GM12878 (cell line): ENCODE measurements at regions not wholly inside any gene's neighbourhood (a gene's known extent, or its start where the extent isn't known, plus 50 kb on each side); places are given as distances from the start of the nearest gene placed in this dataset.

Source experiments
- ATAC-seq: fragments of 200-7000 bp; cut with Tn5 transposase; 3 replicates; pipeline ENCODE4 v1.9.1; 2020; ENCODE audit warnings: mild to moderate bottlenecking, moderate library complexity
- BruUV-seq: library from RNA; stranded (reverse); fragments of 400-500 nt; replicated peaks from 2 replicates; lab custom pipeline; 2021; lab: Mats Ljungman, UMichigan
- CTCF ChIA-PET: fragments of 300-600 bp; sonication (Branson Sonifier 250); formaldehyde crosslinking; extraction: SDS; loops from one replicate; lab custom pipeline; 2021; ENCODE audit warnings: inconsistent platforms; lab: Yijun Ruan, JAX
- POLR2A ChIA-PET: fragments of 350-600 bp; formaldehyde crosslinking; extraction: SDS; loops from one replicate; lab custom pipeline; 2021; ENCODE audit warnings: inconsistent platforms; lab: Charles Lee
- RAD21 ChIA-PET: fragments of 300-600 bp; sonication (Branson Sonifier 250); formaldehyde crosslinking; loops from one replicate; lab custom pipeline; 2023; ENCODE audit warnings: antibody characterized with exemption; ENCODE audit not compliant: unreplicated experiment; lab: Charles Lee
- SMC1A ChIA-PET: fragments of 300-600 bp; sonication (Branson Sonifier 250); formaldehyde crosslinking; loops from one replicate; lab custom pipeline; 2023; ENCODE audit not compliant: unreplicated experiment, uncharacterized antibody; lab: Charles Lee
- DNase-seq: peaks from one replicate; pipeline ENCODE4 v3.0.0-alpha.2; 2011; ENCODE audit warnings: low read depth, low spot score
- FAIRE-seq: peaks from 3 replicates; lab custom pipeline; 2011; peaks lifted over from hg19 to GRCh38; lab: Jason Lieb, UNC
- H2AFZ ChIP-seq: 2 replicates; pipeline ENCODE4 v1.6.0; 2011; ENCODE audit warnings: low read depth, low read length, control low read depth; ENCODE audit not compliant: control insufficient read depth
- H3K27ac ChIP-seq: 2 replicates; pipeline ENCODE4 v1.5.1; 2011; ENCODE audit warnings: control low read depth; ENCODE audit not compliant: control insufficient read depth, insufficient read depth
- H3K27me3 ChIP-seq, 2 experiments: replicated peaks in 1 of 2; 2 replicates each; pipeline versions ENCODE4 v1.6.0 to v1.6.1; 2011; ENCODE audit warnings: low read length in 1 of 2; ENCODE audit not compliant: control insufficient read depth in 2 of 2, insufficient read depth in 2 of 2
- H3K36me3 ChIP-seq, 2 experiments: 2 replicates each; pipeline ENCODE4 v1.5.1; 2011; ENCODE audit warnings: low read length in 1 of 2; ENCODE audit not compliant: control insufficient read depth in 2 of 2, insufficient read depth in 2 of 2
- H3K4me1 ChIP-seq: 2 replicates; pipeline ENCODE4 v1.6.1; 2011; ENCODE audit warnings: mild to moderate bottlenecking, low read length, moderate library complexity, mixed read lengths; ENCODE audit not compliant: control insufficient read depth, insufficient read depth
- H3K4me2 ChIP-seq: 2 replicates; pipeline ENCODE4 v1.6.0; 2011; ENCODE audit warnings: control low read depth; ENCODE audit not compliant: control insufficient read depth, insufficient read depth
- H3K4me3 ChIP-seq: fragments of 200-600 bp; sonication (generic); 2 replicates; pipeline ENCODE4 v1.5.1; 2016
- H3K79me2 ChIP-seq: 2 replicates; pipeline ENCODE4 v1.6.0; 2011; ENCODE audit warnings: low read length; ENCODE audit not compliant: control insufficient read depth, insufficient read depth
- H3K9ac ChIP-seq: 2 replicates; pipeline ENCODE4 v1.8.0; 2011; ENCODE audit warnings: low read length, control low read depth, mixed read lengths; ENCODE audit not compliant: control insufficient read depth, insufficient read depth
- H3K9me3 ChIP-seq: replicated peaks from 3 replicates; pipeline ENCODE4 v1.5.1; 2011; ENCODE audit warnings: mild to moderate bottlenecking, low read length; ENCODE audit not compliant: control insufficient read depth, insufficient read depth
- H4K20me1 ChIP-seq: 2 replicates; pipeline ENCODE4 v1.6.0; 2011; ENCODE audit not compliant: control insufficient read depth, insufficient read depth
- BHLHE40 ChIP-seq, 2 experiments: fragments of 450-650 bp in 1 of 2; IDR thresholded peaks; 2 replicates each; pipeline ENCODE4 v1.6.1; 2011 to 2017; ENCODE audit warnings: low read depth in 2 of 2, borderline replicate concordance in 1 of 2, improper control_type of control experiment in 1 of 2, low read length in 1 of 2, mild to moderate bottlenecking in 1 of 2
- CEBPB ChIP-seq, 2 experiments: fragments of 150-350 bp in 1 of 2; IDR thresholded peaks; 2 replicates each; pipeline ENCODE4 v1.6.1; 2012 to 2014; ENCODE audit warnings: low read depth in 2 of 2, low read length in 2 of 2, borderline replicate concordance in 1 of 2, inconsistent platforms in 1 of 2
- GABPA ChIP-seq: IDR thresholded peaks from 2 replicates; pipeline ENCODE4 v1.6.1; 2014; ENCODE audit warnings: antibody characterized with exemption, low read depth, mild to moderate bottlenecking, inconsistent platforms
- HDAC2 ChIP-seq: fragments of 200-600 bp; sonication (generic); IDR thresholded peaks from 2 replicates; pipeline ENCODE4 v1.6.1; 2017
- MTA2 ChIP-seq: fragments of 450-650 bp; IDR thresholded peaks from 2 replicates; pipeline ENCODE4 v1.6.1; 2016; ENCODE audit warnings: low read depth, mild to moderate bottlenecking, moderate library complexity
- NR2C2 ChIP-seq: IDR thresholded peaks from 2 replicates; pipeline ENCODE4 v1.6.1; 2011; ENCODE audit warnings: borderline replicate concordance, low read depth; ENCODE audit not compliant: control insufficient read depth, insufficient read length
- PAX5 ChIP-seq: IDR thresholded peaks from 2 replicates; pipeline ENCODE4 v1.6.1; 2011; ENCODE audit warnings: low read depth, low read length, borderline replicate concordance
- PAX8 ChIP-seq: fragments of 450-650 bp; IDR thresholded peaks from 2 replicates; pipeline ENCODE4 v1.6.1; 2017; ENCODE audit warnings: mild to moderate bottlenecking, moderate library complexity
- WGBS: methylation state at CpG from one replicate; pipeline ENCODE4 v1.1.6; 2016; ENCODE audit warnings: low lambda C conversion rate; ENCODE audit not compliant: insufficient replicate concordance, insufficient coverage; ENCODE audit errors: missing lambda C conversion rate; 5-methylcytosine and 5-hydroxymethylcytosine counted together
- in situ Hi-C: fragments of 300-500 bp; cut with MboI; formaldehyde crosslinking; loops from 9 replicates; pipeline ENCODE4 v1.14.3; 2018; ENCODE audit warnings: mixed read lengths
- intact Hi-C: fragments of 100-400 bp; cut with micrococcal nuclease; formaldehyde crosslinking; loops from one replicate; pipeline ENCODE4 v1.14.2; 2022; ENCODE audit not compliant: unreplicated experiment
- TF ChIP-seq, protein P1 (sequence below): fragments of 450-650 bp; conservative IDR thresholded peaks from 2 replicates; pipeline ENCODE4 v1.6.1; 2017; ENCODE audit warnings: mild to moderate bottlenecking, moderate library complexity
- TF ChIP-seq, protein P2 (sequence below): fragments of 450-650 bp; IDR thresholded peaks from 2 replicates; pipeline ENCODE4 v1.6.1; 2016; ENCODE audit warnings: mild to moderate bottlenecking, moderate library complexity, borderline replicate concordance

DNA sequence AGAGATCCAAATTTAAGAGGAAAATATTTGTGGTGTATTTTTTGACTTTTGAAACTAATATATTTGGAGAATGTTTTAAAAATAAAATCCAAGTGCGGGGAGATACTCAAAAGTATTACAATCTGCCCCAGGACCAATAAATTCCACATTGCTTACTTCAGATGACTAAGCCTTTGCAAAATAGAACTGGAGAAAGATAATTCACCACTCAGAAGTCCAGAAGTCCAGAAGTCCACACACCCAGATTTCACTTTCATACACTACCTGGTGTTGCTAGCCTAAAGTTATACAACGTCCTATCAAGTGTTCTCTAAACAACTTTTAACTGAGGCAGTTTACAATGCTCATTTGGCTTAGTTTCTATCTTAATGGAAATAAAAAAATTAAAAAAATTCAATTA, 487.0 kb upstream of the SEMA3D start:
- DNase-seq: no peak
- in situ Hi-C loops (no loop called here), intact Hi-C loops (no loop called here)
- Histone ChIP-seq H3K36me3 (no peaks in the 10 kb centered on the region), H3K4me1 (no peaks in the 10 kb centered on the region), H3K79me2 (no peaks in the 10 kb centered on the region), H3K27me3 (no peaks in the 10 kb centered on the region), H3K27ac (no peak overlapping the region), H3K4me3 (no peak overlapping the region), H3K4me2 (no peak overlapping the region), H3K9me3 (no peaks in the 10 kb centered on the region), H2AFZ (no peak overlapping the region), H3K9ac (no peak overlapping the region), H4K20me1 (no peaks in the 10 kb centered on the region)
- no TSS peak for BruUV-seq
- ATAC-seq: no peak
- ChIA-PET CTCF (interaction anchor here (0.9 kb wide), 1 partner anchor 637 kb away, joined by 3 read pairs; no protein-coding TSS in a partner anchor), RAD21 (no interaction called here), POLR2A (no interaction called here), SMC1A (interaction anchor here (1.0 kb wide), 1 partner anchor 46 kb away, joined by 3 read pairs; no protein-coding TSS in a partner anchor)
- 8% methylated on average over 2 of the region's 2 CpGs for WGBS
- no peak for TF ChIP-seq PAX5
- TF ChIP-seq PAX8: no peak
- TF ChIP-seq MTA2: no peak
- TF ChIP-seq HDAC2: no peak
- TF ChIP-seq, protein P1, sequence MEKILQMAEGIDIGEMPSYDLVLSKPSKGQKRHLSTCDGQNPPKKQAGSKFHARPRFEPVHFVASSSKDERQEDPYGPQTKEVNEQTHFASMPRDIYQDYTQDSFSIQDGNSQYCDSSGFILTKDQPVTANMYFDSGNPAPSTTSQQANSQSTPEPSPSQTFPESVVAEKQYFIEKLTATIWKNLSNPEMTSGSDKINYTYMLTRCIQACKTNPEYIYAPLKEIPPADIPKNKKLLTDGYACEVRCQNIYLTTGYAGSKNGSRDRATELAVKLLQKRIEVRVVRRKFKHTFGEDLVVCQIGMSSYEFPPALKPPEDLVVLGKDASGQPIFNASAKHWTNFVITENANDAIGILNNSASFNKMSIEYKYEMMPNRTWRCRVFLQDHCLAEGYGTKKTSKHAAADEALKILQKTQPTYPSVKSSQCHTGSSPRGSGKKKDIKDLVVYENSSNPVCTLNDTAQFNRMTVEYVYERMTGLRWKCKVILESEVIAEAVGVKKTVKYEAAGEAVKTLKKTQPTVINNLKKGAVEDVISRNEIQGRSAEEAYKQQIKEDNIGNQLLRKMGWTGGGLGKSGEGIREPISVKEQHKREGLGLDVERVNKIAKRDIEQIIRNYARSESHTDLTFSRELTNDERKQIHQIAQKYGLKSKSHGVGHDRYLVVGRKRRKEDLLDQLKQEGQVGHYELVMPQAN: no peak
- no peak for TF ChIP-seq GABPA
- no peak for FAIRE-seq

DNA sequence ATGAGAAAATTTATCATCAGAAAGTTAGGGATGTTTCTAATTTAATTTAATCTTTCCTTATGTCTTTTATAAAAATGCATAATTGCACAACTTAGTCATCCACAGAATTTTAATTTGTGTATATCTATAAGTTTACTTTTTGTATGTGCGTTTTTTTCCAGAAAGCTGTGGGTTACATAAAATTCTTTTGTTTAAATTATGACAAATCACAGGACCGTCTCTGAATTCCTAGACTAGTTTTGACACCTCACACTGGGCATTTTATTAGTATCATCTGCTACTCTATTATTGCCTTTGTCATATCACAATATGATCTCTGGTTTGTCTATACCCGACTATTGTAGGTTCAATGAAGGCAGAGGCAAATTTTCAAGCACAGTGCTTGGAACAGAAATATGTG, 482.4 kb upstream of the SEMA3D start:
- Histone ChIP-seq H3K9me3 (no peaks in the 10 kb centered on the region), H3K27me3 (no peaks in the 10 kb centered on the region), H3K4me2 (no peak overlapping the region), H3K9ac (no peak overlapping the region), H3K27ac (no peak overlapping the region), H3K79me2 (no peaks in the 10 kb centered on the region), H3K4me1 (no peaks in the 10 kb centered on the region), H2AFZ (no peak overlapping the region), H3K4me3 (no peak overlapping the region), H4K20me1 (no peaks in the 10 kb centered on the region), H3K36me3 (no peaks in the 10 kb centered on the region)
- ChIA-PET POLR2A (no interaction called here), CTCF (no interaction called here), RAD21 (no interaction called here), SMC1A (no interaction called here)
- ATAC-seq (no peak), FAIRE-seq (no peak), DNase-seq (no peak)
- no TSS peak for BruUV-seq
- intact Hi-C loops (no loop called here), in situ Hi-C loops (no loop called here)
- WGBS: 15% methylated on average over 3 of the region's 3 CpGs
- TF ChIP-seq, protein P2, sequence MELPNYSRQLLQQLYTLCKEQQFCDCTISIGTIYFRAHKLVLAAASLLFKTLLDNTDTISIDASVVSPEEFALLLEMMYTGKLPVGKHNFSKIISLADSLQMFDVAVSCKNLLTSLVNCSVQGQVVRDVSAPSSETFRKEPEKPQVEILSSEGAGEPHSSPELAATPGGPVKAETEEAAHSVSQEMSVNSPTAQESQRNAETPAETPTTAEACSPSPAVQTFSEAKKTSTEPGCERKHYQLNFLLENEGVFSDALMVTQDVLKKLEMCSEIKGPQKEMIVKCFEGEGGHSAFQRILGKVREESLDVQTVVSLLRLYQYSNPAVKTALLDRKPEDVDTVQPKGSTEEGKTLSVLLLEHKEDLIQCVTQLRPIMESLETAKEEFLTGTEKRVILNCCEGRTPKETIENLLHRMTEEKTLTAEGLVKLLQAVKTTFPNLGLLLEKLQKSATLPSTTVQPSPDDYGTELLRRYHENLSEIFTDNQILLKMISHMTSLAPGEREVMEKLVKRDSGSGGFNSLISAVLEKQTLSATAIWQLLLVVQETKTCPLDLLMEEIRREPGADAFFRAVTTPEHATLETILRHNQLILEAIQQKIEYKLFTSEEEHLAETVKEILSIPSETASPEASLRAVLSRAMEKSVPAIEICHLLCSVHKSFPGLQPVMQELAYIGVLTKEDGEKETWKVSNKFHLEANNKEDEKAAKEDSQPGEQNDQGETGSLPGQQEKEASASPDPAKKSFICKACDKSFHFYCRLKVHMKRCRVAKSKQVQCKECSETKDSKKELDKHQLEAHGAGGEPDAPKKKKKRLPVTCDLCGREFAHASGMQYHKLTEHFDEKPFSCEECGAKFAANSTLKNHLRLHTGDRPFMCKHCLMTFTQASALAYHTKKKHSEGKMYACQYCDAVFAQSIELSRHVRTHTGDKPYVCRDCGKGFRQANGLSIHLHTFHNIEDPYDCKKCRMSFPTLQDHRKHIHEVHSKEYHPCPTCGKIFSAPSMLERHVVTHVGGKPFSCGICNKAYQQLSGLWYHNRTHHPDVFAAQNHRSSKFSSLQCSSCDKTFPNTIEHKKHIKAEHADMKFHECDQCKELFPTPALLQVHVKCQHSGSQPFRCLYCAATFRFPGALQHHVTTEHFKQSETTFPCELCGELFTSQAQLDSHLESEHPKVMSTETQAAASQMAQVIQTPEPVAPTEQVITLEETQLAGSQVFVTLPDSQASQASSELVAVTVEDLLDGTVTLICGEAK: no peak
- no peak for TF ChIP-seq CEBPB (IDR thresholded peaks at IDR 0.05; ENCODE audit: borderline replicate concordance in 1 of 2, low read depth in 2 of 2, low read length in 2 of 2)
- TF ChIP-seq BHLHE40 (IDR thresholded peaks at IDR 0.05; ENCODE audit: borderline replicate concordance in 1 of 2, low read depth in 2 of 2, low read length in 1 of 2): no peak
- TF ChIP-seq NR2C2: no peak
